ENCODE measurements at regions not wholly inside any gene's neighbourhood (a gene's known extent, or its start where the extent isn't known, plus 50 kb on each side); places are given as distances from the start of the nearest gene placed in this dataset.

DNA sequence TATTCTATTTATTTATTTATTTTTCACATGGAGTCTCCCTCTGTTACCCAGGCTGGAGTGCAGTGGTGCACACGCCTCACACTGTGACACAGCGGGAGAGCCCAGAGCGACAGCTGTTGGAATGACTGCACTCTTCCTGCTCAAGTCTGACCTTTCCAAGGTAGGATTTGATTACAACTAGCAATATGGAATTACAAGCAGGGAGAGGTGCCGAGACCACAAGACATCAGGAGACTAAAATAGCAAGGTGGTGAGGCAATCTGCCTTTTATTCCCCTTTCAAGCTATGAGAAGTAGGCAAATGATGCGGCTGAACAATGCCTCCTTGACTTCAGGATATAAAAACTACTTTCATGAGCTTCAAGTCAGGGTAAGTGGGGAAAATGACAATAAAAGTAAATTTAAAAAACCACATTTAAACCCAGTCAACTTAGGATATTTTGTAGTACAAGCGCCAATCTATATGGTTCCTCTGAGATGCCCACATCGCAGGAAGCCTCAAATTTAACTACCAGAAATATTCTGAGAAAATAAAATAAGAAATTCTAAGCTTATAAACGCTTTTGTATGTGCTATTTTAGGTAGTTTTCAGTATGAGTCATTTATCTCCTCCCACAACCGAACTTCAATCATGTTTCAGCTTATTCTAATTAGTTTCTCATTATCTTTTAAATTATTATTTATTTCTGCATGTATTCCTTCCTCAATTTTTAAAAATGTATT is 146.9 kb upstream of the SGK1 start:
- H3K36me3 Mint-ChIP-seq (ENCODE audit: low read depth): no peaks in the 10 kb centered on the region
- H3K9me3 Mint-ChIP-seq: no peaks in the 10 kb centered on the region
- H3K4me3 Mint-ChIP-seq: no peak overlapping the region
- H3K4me1 Mint-ChIP-seq: peaks cover 44% of the 10 kb centered on the region
- TF ChIP-seq, protein P1, sequence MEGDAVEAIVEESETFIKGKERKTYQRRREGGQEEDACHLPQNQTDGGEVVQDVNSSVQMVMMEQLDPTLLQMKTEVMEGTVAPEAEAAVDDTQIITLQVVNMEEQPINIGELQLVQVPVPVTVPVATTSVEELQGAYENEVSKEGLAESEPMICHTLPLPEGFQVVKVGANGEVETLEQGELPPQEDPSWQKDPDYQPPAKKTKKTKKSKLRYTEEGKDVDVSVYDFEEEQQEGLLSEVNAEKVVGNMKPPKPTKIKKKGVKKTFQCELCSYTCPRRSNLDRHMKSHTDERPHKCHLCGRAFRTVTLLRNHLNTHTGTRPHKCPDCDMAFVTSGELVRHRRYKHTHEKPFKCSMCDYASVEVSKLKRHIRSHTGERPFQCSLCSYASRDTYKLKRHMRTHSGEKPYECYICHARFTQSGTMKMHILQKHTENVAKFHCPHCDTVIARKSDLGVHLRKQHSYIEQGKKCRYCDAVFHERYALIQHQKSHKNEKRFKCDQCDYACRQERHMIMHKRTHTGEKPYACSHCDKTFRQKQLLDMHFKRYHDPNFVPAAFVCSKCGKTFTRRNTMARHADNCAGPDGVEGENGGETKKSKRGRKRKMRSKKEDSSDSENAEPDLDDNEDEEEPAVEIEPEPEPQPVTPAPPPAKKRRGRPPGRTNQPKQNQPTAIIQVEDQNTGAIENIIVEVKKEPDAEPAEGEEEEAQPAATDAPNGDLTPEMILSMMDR (IDR thresholded peaks at IDR 0.05; ENCODE audit: unreplicated experiment in 3 of 3): no peak
- H3K27ac Mint-ChIP-seq: peak overlapping the region in 2 of 3 experiments; percentile 29 to 35
- peaks cover 3% of the 10 kb centered on the region for H3K27me3 Mint-ChIP-seq (ENCODE audit: low read depth)

DNA sequence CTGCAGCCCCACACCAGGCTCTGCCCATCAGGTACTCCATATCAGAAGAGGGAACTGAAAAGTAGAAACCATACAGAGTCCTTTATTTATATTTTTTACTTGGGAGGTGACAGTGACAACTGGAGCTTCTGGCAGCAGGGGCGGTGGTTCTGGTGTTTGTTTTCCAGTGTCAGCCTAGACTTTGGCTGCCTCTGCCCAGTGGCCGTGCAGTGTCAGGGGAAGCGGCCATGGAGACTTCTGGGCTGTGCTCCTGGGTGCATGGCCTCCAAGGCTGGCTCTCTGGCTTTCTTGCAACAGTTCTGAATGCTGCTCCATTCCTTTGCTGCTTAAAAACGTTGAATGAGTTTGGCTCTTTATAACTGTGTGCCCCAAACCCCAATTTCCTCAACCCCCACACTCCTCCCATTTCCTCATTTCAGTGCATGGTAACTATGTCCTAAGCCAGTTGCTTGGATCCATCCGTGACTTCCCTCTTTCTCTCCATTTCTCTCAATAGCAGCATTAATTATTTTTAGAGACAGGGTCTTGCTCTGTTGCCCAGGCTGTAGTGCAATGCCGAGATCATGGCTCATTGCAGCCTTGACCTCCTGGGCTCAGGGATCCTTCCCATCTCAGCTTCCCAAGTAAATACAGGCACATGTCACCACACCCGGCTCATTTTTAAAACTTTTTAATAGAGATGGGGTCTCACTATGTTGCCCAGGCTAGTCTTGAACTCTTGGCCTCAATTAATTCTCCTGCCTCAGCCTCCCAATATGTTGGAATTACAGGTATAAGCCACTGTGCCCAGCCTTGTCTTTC is 141.1 kb upstream of the SGK1 start:
- no peaks in the 10 kb centered on the region for H3K9me3 Mint-ChIP-seq
- H3K27me3 Mint-ChIP-seq (ENCODE audit: low read depth): peaks cover 3% of the 10 kb centered on the region
- no peaks in the 10 kb centered on the region for H3K36me3 Mint-ChIP-seq (ENCODE audit: low read depth)
- TF ChIP-seq, protein P1 (IDR thresholded peaks at IDR 0.05; ENCODE audit: unreplicated experiment in 3 of 3): no peak
- H3K4me3 Mint-ChIP-seq: no peak overlapping the region
- H3K4me1 Mint-ChIP-seq: peaks cover 9% of the 10 kb centered on the region
- H3K27ac Mint-ChIP-seq: no peak overlapping the region

DNA sequence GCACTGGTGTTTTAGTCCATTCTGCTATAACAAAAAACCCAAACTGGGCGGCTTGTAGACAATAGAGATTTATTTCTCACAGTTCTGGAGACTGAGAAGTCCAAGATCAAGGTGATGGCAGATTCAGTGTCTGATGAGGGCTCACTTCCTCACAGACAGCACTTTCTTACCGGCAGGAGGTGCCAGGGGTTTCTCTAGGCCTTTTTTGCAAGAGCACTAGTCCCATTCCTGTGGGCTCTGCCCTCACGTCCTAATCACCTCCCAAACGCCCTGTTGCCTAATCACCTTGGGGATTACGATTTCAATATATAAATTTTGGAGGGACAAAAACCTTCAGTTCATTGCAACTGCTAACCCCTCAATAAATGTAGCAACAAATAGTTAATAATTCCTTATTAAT is 140.0 kb upstream of the SGK1 start:
- Mint-ChIP-seq H3K4me3 (no peak overlapping the region), H3K4me1 (peaks cover 13% of the 10 kb centered on the region), H3K27me3 (ENCODE audit: low read depth) (peaks cover 3% of the 10 kb centered on the region), H3K36me3 (ENCODE audit: low read depth) (no peaks in the 10 kb centered on the region), H3K27ac (no peak overlapping the region), H3K9me3 (no peaks in the 10 kb centered on the region)
- TF ChIP-seq, protein P1 (IDR thresholded peaks at IDR 0.05; ENCODE audit: unreplicated experiment in 3 of 3): no peak

DNA sequence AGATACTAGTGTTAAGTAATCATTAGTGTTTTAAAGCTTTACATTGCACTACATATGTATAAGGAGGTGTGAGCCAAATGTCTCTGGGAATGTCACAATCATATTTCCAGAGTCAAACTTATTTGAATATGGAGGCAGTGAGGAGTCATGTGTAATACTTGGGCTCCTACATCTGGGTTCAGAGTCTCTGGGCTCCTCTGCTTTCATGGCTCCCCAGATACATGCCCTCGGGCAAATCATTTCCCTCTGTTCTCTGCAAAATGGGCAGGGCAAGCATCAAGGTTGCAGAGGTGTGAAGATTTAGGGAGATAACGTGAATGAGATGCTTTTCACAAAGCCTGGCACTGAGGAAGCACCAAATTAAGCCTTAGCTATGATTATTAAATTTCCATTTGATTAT is 138.3 kb upstream of the SGK1 start:
- Mint-ChIP-seq H3K27me3 (ENCODE audit: low read depth) (peaks cover 3% of the 10 kb centered on the region), H3K27ac (no peak overlapping the region), H3K9me3 (no peaks in the 10 kb centered on the region), H3K36me3 (ENCODE audit: low read depth) (no peaks in the 10 kb centered on the region), H3K4me3 (no peak overlapping the region), H3K4me1 (peaks cover 13% of the 10 kb centered on the region)
- TF ChIP-seq, protein P1 (IDR thresholded peaks at IDR 0.05; ENCODE audit: unreplicated experiment in 3 of 3): no peak

DNA sequence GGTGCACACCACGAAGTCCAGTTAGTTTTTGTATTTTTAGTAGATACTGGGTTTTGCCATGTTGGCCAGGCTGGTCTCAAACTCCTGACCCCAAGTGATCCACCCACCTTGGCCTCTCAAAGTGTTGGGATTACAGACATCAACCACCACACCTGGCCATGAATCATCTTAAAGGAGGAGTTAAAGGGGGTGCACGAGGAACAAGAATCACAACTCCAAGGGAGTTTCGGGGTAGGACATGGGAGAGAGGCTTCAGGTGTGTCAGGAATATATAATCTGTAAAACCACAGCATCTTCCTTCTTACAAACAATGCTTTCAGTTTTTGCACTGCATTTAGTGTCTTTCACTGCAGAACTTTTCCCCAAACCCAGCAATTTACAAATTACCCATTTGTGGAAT is 137.4 kb upstream of the SGK1 start:
- TF ChIP-seq, protein P1 (IDR thresholded peaks at IDR 0.05; ENCODE audit: unreplicated experiment in 3 of 3): no peak

More for the DNA sequence above, 137.4 kb upstream of the SGK1 start:
- Mint-ChIP-seq H3K4me3 (no peak overlapping the region), H3K9me3 (no peaks in the 10 kb centered on the region), H3K27ac (peak overlapping the region in 1 of 3 experiments; percentile 22), H3K36me3 (ENCODE audit: low read depth) (no peaks in the 10 kb centered on the region), H3K27me3 (ENCODE audit: low read depth) (no peaks in the 10 kb centered on the region), H3K4me1 (peaks cover 13% of the 10 kb centered on the region)
